Neural cell (in vitro differentiated cells): ENCODE measurements at regions not wholly inside any gene's neighbourhood (a gene's known extent, or its start where the extent isn't known, plus 50 kb on each side); places are given as distances from the start of the nearest gene placed in this dataset.

Experiments used
- H2AFZ ChIP-seq: fragments of 200-600, 300-800 bp; sonication (generic), shearing (Covaris generic); 2 replicates; pipeline ENCODE4 v1.6.0; 2014; ENCODE audit warnings: low read depth, mild to moderate bottlenecking, antibody characterized with exemption, low read length, moderate library complexity
- H3F3A ChIP-seq: fragments of 200-600 bp; shearing (Covaris generic); 2 replicates; pipeline ENCODE4 v1.6.1; 2016; ENCODE audit warnings: mild to moderate bottlenecking, moderate library complexity, mixed read lengths, antibody characterized with exemption, low read length; ENCODE audit not compliant: insufficient read depth, poor library complexity, severe bottlenecking
- H3K27ac ChIP-seq: fragments of 200-600, 300-800 bp; sonication (generic), shearing (Covaris generic); 2 replicates; pipeline ENCODE4 v1.5.1; 2014; ENCODE audit warnings: mild to moderate bottlenecking, low read length, moderate library complexity
- H3K27me3 ChIP-seq: fragments of 300-800, 200-600 bp; sonication (generic), shearing (Covaris generic); 2 replicates; pipeline ENCODE4 v1.6.0; 2014; ENCODE audit warnings: mild to moderate bottlenecking, low read depth, low read length, moderate library complexity; ENCODE audit not compliant: insufficient read depth
- H3K36me3 ChIP-seq: fragments of 300-800, 200-600 bp; sonication (generic), shearing (Covaris generic); 2 replicates; pipeline ENCODE4 v1.5.1; 2014; ENCODE audit warnings: mild to moderate bottlenecking, antibody characterized with exemption, low read length, moderate library complexity; ENCODE audit not compliant: insufficient read depth
- H3K4me2 ChIP-seq: fragments of 300-800, 200-600 bp; sonication (generic), shearing (Covaris generic); 2 replicates; pipeline ENCODE4 v1.6.0; 2014; ENCODE audit warnings: mild to moderate bottlenecking, low read length
- H3K4me3 ChIP-seq: fragments of 300-800, 200-600 bp; sonication (generic), shearing (Covaris generic); 2 replicates; pipeline ENCODE4 v1.5.1; 2014; ENCODE audit warnings: mild to moderate bottlenecking, low read length, moderate library complexity
- H3K79me2 ChIP-seq: fragments of 200-600 bp; shearing (Covaris generic); replicated peaks from 2 replicates; pipeline ENCODE4 v1.6.0; 2014; ENCODE audit warnings: mild to moderate bottlenecking, low read length, moderate library complexity; ENCODE audit not compliant: insufficient read depth
- H3K9ac ChIP-seq: fragments of 300-800, 200-600 bp; sonication (generic), shearing (Covaris generic); 2 replicates; pipeline ENCODE4 v1.6.1; 2016; ENCODE audit warnings: mild to moderate bottlenecking, low read length, mixed read lengths
- H3K9me2 ChIP-seq: fragments of 200-600 bp; shearing (Covaris generic); 2 replicates; pipeline ENCODE4 v1.6.1; 2016; ENCODE audit warnings: mild to moderate bottlenecking, low read length, mixed read lengths; ENCODE audit not compliant: insufficient read depth
- H3K9me3 ChIP-seq: fragments of 200-600, 300-800 bp; sonication (generic), shearing (Covaris generic); 2 replicates; pipeline ENCODE4 v1.6.1; 2016; ENCODE audit warnings: mild to moderate bottlenecking, mixed run types, low read length, moderate library complexity, mixed read lengths
- H4K20me1 ChIP-seq: fragments of 200-600 bp; shearing (Covaris generic); 2 replicates; pipeline ENCODE4 v1.6.1; 2016; ENCODE audit warnings: mild to moderate bottlenecking, mixed run types; ENCODE audit not compliant: insufficient read depth
- CTCF ChIP-seq: fragments of 450-650 bp; IDR thresholded peaks from 2 replicates; pipeline ENCODE4 v1.5.1; 2014; ENCODE audit warnings: antibody characterized with exemption, mild to moderate bottlenecking, moderate library complexity; ENCODE audit not compliant: poor library complexity, severe bottlenecking
- EP300 ChIP-seq: fragments of 450-650 bp; conservative IDR thresholded peaks from 2 replicates; pipeline ENCODE4 v1.6.1; 2014; ENCODE audit warnings: antibody characterized with exemption, mild to moderate bottlenecking, moderate library complexity; ENCODE audit not compliant: poor library complexity, severe bottlenecking
- EZH2 ChIP-seq: fragments of 200-600, 300-800 bp; shearing (Covaris generic), sonication (generic); IDR thresholded peaks from 2 replicates; pipeline ENCODE4 v1.6.1; 2014; ENCODE audit warnings: antibody characterized with exemption, low read length, borderline replicate concordance, mild to moderate bottlenecking; ENCODE audit not compliant: insufficient read depth, poor library complexity, severe bottlenecking
- MXI1 ChIP-seq: fragments of 450-650 bp; conservative IDR thresholded peaks from 2 replicates; pipeline ENCODE4 v1.6.1; 2014; ENCODE audit warnings: antibody characterized with exemption, mild to moderate bottlenecking; ENCODE audit not compliant: poor library complexity, severe bottlenecking
- POLR2AphosphoS5 ChIP-seq: IDR thresholded peaks from 2 replicates; pipeline ENCODE4 v1.6.1; 2012
- RAD21 ChIP-seq: fragments of 450-650 bp; conservative IDR thresholded peaks from 2 replicates; pipeline ENCODE4 v1.6.1; 2014; ENCODE audit warnings: antibody characterized with exemption, mild to moderate bottlenecking, moderate library complexity
- REST ChIP-seq: IDR thresholded peaks from 2 replicates; pipeline ENCODE4 v1.6.1; 2012; ENCODE audit warnings: borderline replicate concordance
- SMC3 ChIP-seq: fragments of 450-650 bp; conservative IDR thresholded peaks from 2 replicates; pipeline ENCODE4 v1.6.1; 2014; ENCODE audit warnings: antibody characterized with exemption, mild to moderate bottlenecking, moderate library complexity; ENCODE audit not compliant: poor library complexity
- TAF1 ChIP-seq: IDR thresholded peaks from 2 replicates; pipeline ENCODE4 v1.6.1; 2012; ENCODE audit warnings: low read depth

GRCh38 chr22:49212466-49212865 is 615.2 kb downstream of the BRD1 start:
- H3K79me2 ChIP-seq = no peaks in the 10 kb centered on the region

GRCh38 chr22:49212002-49212401 is 615.7 kb downstream of the BRD1 start:
- Histone ChIP-seq H3K27me3 (no peaks in the 10 kb centered on the region), H3K27ac (no peak overlapping the region), H3K9me2 (no peaks in the 10 kb centered on the region), H3K36me3 (no peaks in the 10 kb centered on the region), H2AFZ (no peak overlapping the region), H3K79me2 (no peaks in the 10 kb centered on the region), H3K9me3 (no peaks in the 10 kb centered on the region), H3K4me3 (no peak overlapping the region), H3F3A (no peaks in the 10 kb centered on the region), H4K20me1 (no peaks in the 10 kb centered on the region), H3K9ac (no peak overlapping the region), H3K4me2 (no peak overlapping the region)
- TF ChIP-seq MXI1 (no peak), EZH2 (no peak), EP300 (no peak), REST (no peak), TAF1 (no peak), POLR2AphosphoS5 (no peak), SMC3 (no peak)

More at GRCh38 chr22:49212466-49212865, 615.2 kb downstream of the BRD1 start:
- no peak overlapping the region for H3K4me2 ChIP-seq
- no peaks in the 10 kb centered on the region for H3F3A ChIP-seq
- no peak overlapping the region for H3K27ac ChIP-seq
- no peaks in the 10 kb centered on the region for H3K9me3 ChIP-seq
- no peaks in the 10 kb centered on the region for H3K27me3 ChIP-seq
- H4K20me1 ChIP-seq = no peaks in the 10 kb centered on the region
- no peak overlapping the region for H3K9ac ChIP-seq
- no peak overlapping the region for H3K4me3 ChIP-seq
- TF ChIP-seq EP300 = no peak
- TF ChIP-seq SMC3 = no peak
- no peak for TF ChIP-seq EZH2
- TF ChIP-seq RAD21 = no peak
- TF ChIP-seq MXI1 = no peak
- no peak for TF ChIP-seq CTCF
- no peak for TF ChIP-seq TAF1
- no peak for TF ChIP-seq POLR2AphosphoS5
- no peak for TF ChIP-seq REST
- H3K9me2 ChIP-seq = no peaks in the 10 kb centered on the region
- H2AFZ ChIP-seq = no peak overlapping the region
- no peaks in the 10 kb centered on the region for H3K36me3 ChIP-seq
